HG03460 (cell line): ENCODE measurements at regions not wholly inside any gene's neighbourhood (a gene's known extent, or its start where the extent isn't known, plus 50 kb on each side); places are given as distances from the start of the nearest gene placed in this dataset.
A peak's percentile ranks its signal among the peaks of the same experiment; 100 is the strongest.
"Not testable (repeated sequence)": the region's sequence is repeated elsewhere in the genome, so short reads cannot be mapped to it uniquely, and the experiment has no call there.

Experiments
- ATAC-seq: cut with Tn5 transposase; IDR thresholded peaks from one replicate; pipeline ENCODE4 v1.9.1; 2021; ENCODE audit not compliant: unreplicated experiment

- no peak for ATAC-seq
Measured at GRCh38 chr13:61988810-61989209, 573.2 kb upstream of the PCDH20 start.

GRCh38 chr13:61975001-61975400 is 559.4 kb upstream of the PCDH20 start:
- ATAC-seq = no peak

GRCh38 chr13:61965756-61966155 is 550.1 kb upstream of the PCDH20 start:
- ATAC-seq = no peak

GRCh38 chr13:61960981-61961380 is 545.3 kb upstream of the PCDH20 start:
- no peak for ATAC-seq

GRCh38 chr13:61954092-61954491 is 538.4 kb upstream of the PCDH20 start:
- no peak for ATAC-seq

GRCh38 chr13:61950828-61951227 is 535.2 kb upstream of the PCDH20 start:
- no peak for ATAC-seq

- no peak for ATAC-seq
Measured at GRCh38 chr13:61944329-61944929, 528.8 kb upstream of the PCDH20 start.

GRCh38 chr13:61935710-61936109 is 520.1 kb upstream of the PCDH20 start:
- ATAC-seq = no peak

- ATAC-seq = no peak
Measured at GRCh38 chr13:61927648-61928047, 512.0 kb upstream of the PCDH20 start.

GRCh38 chr13:61918841-61919240 is 503.2 kb upstream of the PCDH20 start:
- no peak for ATAC-seq

- no peak for ATAC-seq
Measured at GRCh38 chr13:61916483-61916882, 500.8 kb upstream of the PCDH20 start.

GRCh38 chr13:61913183-61913582 is 497.5 kb upstream of the PCDH20 start:
- ATAC-seq = no peak

- ATAC-seq = no peak
Measured at GRCh38 chr13:61908906-61909615, 493.4 kb upstream of the PCDH20 start.

GRCh38 chr13:61905054-61905453 is 489.4 kb upstream of the PCDH20 start:
- no peak for ATAC-seq

GRCh38 chr13:61901946-61902541 is 486.4 kb upstream of the PCDH20 start:
- no peak for ATAC-seq

- ATAC-seq = no peak
Measured at GRCh38 chr13:61900033-61900432, 484.4 kb upstream of the PCDH20 start.

GRCh38 chr13:61898207-61898606 is 482.6 kb upstream of the PCDH20 start:
- no peak for ATAC-seq

GRCh38 chr13:61891401-61891800 is 475.8 kb upstream of the PCDH20 start:
- no peak for ATAC-seq

GRCh38 chr13:61884830-61885229 is 469.2 kb upstream of the PCDH20 start:
- ATAC-seq = no peak

- peak; percentile 54 for ATAC-seq
Measured at GRCh38 chr13:61880578-61881283, 465.1 kb upstream of the PCDH20 start.

GRCh38 chr13:61878565-61878964 is 462.9 kb upstream of the PCDH20 start:
- ATAC-seq = not testable (repeated sequence)
